Suprapubic skin (tissue), 4 donors: ENCODE measurements at regions not wholly inside any gene's neighbourhood (a gene's known extent, or its start where the extent isn't known, plus 50 kb on each side); places are given as distances from the start of the nearest gene placed in this dataset.
"Not testable (repeated sequence)": the region's sequence is repeated elsewhere in the genome, so short reads cannot be mapped to it uniquely, and the experiment has no call there.

Experiments
- DNase-seq, 2 donors: peaks; one replicate each; pipeline ENCODE4 v3.0.0-alpha.2; 2019; ENCODE audit warnings: low spot score in 2 of 2
- H3K27ac ChIP-seq: fragments of 200-600 bp; sonication (generic); one replicate; pipeline ENCODE4 v1.5.1; 2019
- H3K27me3 ChIP-seq: fragments of 200-600 bp; sonication (generic); one replicate; pipeline ENCODE4 v1.5.1; 2019
- H3K36me3 ChIP-seq: fragments of 200-600 bp; sonication (generic); one replicate; pipeline ENCODE4 v1.5.1; 2019
- H3K4me1 ChIP-seq: fragments of 200-600 bp; sonication (generic); one replicate; pipeline ENCODE4 v1.5.1; 2019
- H3K4me3 ChIP-seq: fragments of 200-600 bp; sonication (generic); one replicate; pipeline ENCODE4 v1.5.1; 2019; ENCODE audit warnings: mild to moderate bottlenecking
- H3K9me3 ChIP-seq: fragments of 200-600 bp; sonication (generic); one replicate; pipeline ENCODE4 v1.5.1; 2019
- EP300 ChIP-seq: sonication (generic); formaldehyde crosslinking; IDR thresholded peaks from one replicate; pipeline ENCODE4 v1.6.1; 2017; ENCODE audit warnings: antibody characterized with exemption
- POLR2A ChIP-seq, 2 donors: fragments of 450-650 bp; IDR thresholded peaks; one replicate each; pipeline ENCODE4 v1.6.1; 2017; ENCODE audit warnings: antibody characterized with exemption in 2 of 2, mild to moderate bottlenecking in 2 of 2, moderate library complexity in 2 of 2
- POLR2AphosphoS5 ChIP-seq, 3 donors: sonication (generic); formaldehyde crosslinking; IDR thresholded peaks; one replicate each; pipeline ENCODE4 v1.6.1; 2017; ENCODE audit warnings: antibody characterized with exemption in 3 of 3
- WGBS: methylation state at CpG from one replicate; pipeline ENCODE4 v1.1.5; 2018; 5-methylcytosine and 5-hydroxymethylcytosine counted together
- TF ChIP-seq, protein P1 (sequence below), 2 donors: fragments of 200-600 bp in 1 of 2; fragments of 450-650 bp in 1 of 2; sonication (generic) in 1 of 2; IDR thresholded peaks; one replicate each; pipeline ENCODE4 v1.5.1; 2016 to 2019; ENCODE audit warnings: antibody characterized with exemption in 2 of 2, mild to moderate bottlenecking in 1 of 2, moderate library complexity in 1 of 2

DNA sequence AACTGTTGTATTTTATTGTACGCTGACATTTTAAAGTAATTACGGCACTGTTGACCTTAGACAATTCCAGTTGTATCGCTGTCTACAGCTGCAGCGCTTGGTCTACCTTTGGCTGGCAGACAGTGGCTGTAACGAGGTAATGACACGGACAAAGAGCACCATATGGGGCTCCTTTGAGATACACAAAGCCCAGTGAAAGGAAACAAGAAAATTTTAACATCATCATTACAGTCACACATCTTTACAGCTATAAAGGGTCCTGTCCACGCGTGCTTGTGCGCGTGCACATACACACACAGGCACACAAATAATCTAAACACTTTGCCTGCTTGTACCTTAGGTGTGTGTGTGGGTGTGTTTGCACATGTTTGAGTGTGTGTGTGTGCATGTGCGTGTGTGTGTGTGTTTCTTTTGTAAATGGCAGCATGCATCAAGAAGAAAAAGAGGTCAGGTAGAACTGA lies 946.0 kb downstream of the NR2F1-AS1 start:
- H3K27ac ChIP-seq = no peak overlapping the region
- no peaks in the 10 kb centered on the region for H3K9me3 ChIP-seq
- H3K4me1 ChIP-seq = no peaks in the 10 kb centered on the region
- H3K27me3 ChIP-seq = no peaks in the 10 kb centered on the region
- H3K36me3 ChIP-seq = no peaks in the 10 kb centered on the region
- WGBS = 86% methylated on average over 11 of the region's 11 CpGs
- DNase-seq = no peak
- H3K4me3 ChIP-seq = no peak overlapping the region
- TF ChIP-seq EP300 (no peak), POLR2AphosphoS5 (IDR thresholded peaks at IDR 0.05) (no peak), POLR2A (IDR thresholded peaks at IDR 0.05) (no peak)
- TF ChIP-seq, protein P1, sequence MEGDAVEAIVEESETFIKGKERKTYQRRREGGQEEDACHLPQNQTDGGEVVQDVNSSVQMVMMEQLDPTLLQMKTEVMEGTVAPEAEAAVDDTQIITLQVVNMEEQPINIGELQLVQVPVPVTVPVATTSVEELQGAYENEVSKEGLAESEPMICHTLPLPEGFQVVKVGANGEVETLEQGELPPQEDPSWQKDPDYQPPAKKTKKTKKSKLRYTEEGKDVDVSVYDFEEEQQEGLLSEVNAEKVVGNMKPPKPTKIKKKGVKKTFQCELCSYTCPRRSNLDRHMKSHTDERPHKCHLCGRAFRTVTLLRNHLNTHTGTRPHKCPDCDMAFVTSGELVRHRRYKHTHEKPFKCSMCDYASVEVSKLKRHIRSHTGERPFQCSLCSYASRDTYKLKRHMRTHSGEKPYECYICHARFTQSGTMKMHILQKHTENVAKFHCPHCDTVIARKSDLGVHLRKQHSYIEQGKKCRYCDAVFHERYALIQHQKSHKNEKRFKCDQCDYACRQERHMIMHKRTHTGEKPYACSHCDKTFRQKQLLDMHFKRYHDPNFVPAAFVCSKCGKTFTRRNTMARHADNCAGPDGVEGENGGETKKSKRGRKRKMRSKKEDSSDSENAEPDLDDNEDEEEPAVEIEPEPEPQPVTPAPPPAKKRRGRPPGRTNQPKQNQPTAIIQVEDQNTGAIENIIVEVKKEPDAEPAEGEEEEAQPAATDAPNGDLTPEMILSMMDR (IDR thresholded peaks at IDR 0.05) = no peak

DNA sequence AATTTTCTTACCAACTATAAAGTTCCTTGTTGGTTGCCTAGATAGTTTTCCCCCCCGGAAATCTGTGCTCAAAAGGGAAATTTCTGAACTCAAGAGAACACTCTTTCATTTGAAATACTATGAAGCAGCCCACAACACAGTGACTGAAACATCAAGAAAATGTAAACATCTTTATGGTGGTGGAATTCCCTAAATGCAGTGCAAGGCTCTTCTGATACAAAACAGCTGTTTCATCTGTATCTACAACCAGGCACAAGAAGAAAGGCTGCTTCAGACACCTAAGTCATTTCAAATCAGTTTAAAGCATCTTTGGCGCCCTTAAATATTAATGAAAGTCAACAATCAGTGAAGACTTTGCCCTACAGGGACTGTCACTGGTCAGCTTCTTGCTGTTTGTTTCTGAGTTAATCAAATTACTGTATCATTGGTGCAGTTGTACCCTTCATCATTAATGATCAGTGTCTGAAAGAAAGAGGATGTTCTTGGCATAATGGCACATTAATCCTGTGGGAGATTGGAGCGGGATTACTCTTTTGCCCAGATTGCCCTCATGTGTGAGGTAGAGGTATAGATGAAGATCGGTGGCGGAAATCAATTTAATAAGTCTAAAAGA lies 947.0 kb downstream of the NR2F1-AS1 start:
- no peaks in the 10 kb centered on the region for H3K4me1 ChIP-seq
- TF ChIP-seq POLR2A (IDR thresholded peaks at IDR 0.05) = no peak
- TF ChIP-seq, protein P1 (IDR thresholded peaks at IDR 0.05) = no peak
- peaks cover 5% of the 10 kb centered on the region for H3K9me3 ChIP-seq
- no peaks in the 10 kb centered on the region for H3K27me3 ChIP-seq
- no peaks in the 10 kb centered on the region for H3K36me3 ChIP-seq
- DNase-seq = no peak
- no peak overlapping the region for H3K27ac ChIP-seq
- WGBS = 88% methylated on average over 5 of the region's 5 CpGs
- H3K4me3 ChIP-seq = no peak overlapping the region

DNA sequence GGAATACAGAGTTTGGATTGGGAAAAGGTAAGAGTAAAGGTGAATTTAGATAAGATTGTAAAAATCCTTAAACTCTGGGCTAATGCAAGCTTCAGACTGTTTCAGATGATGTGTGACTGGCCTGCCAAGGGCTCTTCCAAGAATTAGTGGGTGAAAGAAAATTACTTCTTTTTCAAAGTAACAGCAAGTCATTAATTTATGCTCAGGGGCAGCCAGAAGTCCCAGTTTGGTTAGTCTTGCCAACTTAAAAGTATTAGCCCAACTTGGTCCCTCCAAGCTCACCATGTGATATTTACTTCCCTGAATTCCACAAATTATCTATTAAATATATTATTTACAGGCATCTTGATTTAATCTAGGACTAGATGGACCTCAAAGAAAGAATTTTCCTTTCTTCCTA lies 947.8 kb downstream of the NR2F1-AS1 start:
- H3K9me3 ChIP-seq = peaks cover 5% of the 10 kb centered on the region
- no peaks in the 10 kb centered on the region for H3K27me3 ChIP-seq
- no peak for DNase-seq
- H3K27ac ChIP-seq = no peak overlapping the region
- H3K36me3 ChIP-seq = no peaks in the 10 kb centered on the region
- no peaks in the 10 kb centered on the region for H3K4me1 ChIP-seq
- no peak overlapping the region for H3K4me3 ChIP-seq
- TF ChIP-seq POLR2A (IDR thresholded peaks at IDR 0.05) (no peak), EP300 (no peak), POLR2AphosphoS5 (IDR thresholded peaks at IDR 0.05) (no peak)
- TF ChIP-seq, protein P1 (IDR thresholded peaks at IDR 0.05) = no peak

DNA sequence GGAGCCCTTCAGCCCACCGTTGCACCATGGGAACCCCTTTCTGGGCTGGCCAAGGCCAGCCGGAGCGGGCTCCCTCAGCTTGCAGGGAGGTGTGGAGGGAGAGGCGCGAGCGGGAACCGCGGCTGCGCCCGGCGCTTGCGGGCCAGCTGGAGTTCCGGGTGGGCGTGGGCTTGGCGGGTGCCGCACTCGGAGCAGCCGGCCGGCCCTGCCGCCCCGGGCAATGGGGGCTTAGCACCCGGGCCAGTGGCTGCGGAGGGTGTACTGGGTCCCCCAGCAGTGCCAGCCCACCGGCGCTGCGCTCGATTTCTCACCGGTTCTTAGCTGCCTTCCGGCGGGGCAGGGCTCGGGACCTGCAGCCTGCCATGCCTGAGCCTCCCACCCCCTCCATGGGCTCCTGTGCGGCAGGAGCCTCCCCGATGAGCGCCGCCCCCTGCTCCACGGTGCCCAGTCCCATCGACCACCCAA lies 949.8 kb downstream of the NR2F1-AS1 start:
- not testable (repeated sequence) for H3K36me3 ChIP-seq, H3K9me3 ChIP-seq, H3K4me1 ChIP-seq, H3K4me3 ChIP-seq, H3K27ac ChIP-seq, DNase-seq, H3K27me3 ChIP-seq
- WGBS = 90% methylated on average over 3 of the region's 37 CpGs

DNA sequence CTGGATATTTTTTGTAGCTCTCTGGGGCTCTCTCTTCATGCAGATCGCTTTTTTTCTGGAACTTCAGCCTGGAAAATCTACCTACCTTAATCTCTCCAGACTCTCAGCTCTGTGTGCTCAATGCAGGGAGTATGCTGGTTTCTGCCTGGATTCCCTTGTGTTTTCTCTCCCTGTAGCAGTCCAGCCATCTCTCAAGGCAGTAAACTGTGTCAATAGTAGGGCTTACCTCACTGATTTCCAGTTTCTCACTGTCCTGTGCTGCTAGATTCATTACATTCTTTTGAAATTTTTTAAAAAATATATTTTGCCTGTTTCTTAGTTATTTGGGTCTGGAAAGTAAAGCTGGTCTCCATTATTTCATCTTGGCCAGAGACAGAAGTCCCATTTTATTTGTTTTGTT lies 951.4 kb downstream of the NR2F1-AS1 start:
- Histone ChIP-seq H3K36me3 (no peaks in the 10 kb centered on the region), H3K27ac (no peak overlapping the region), H3K27me3 (no peaks in the 10 kb centered on the region), H3K9me3 (peaks cover 5% of the 10 kb centered on the region), H3K4me3 (no peak overlapping the region), H3K4me1 (no peaks in the 10 kb centered on the region)
- DNase-seq = no peak
- TF ChIP-seq, protein P1 (IDR thresholded peaks at IDR 0.05) = no peak
- TF ChIP-seq EP300 (no peak), POLR2AphosphoS5 (IDR thresholded peaks at IDR 0.05) (no peak), POLR2A (IDR thresholded peaks at IDR 0.05) (no peak)
- 94% methylated on average over 1 of the region's 1 CpG for WGBS

DNA sequence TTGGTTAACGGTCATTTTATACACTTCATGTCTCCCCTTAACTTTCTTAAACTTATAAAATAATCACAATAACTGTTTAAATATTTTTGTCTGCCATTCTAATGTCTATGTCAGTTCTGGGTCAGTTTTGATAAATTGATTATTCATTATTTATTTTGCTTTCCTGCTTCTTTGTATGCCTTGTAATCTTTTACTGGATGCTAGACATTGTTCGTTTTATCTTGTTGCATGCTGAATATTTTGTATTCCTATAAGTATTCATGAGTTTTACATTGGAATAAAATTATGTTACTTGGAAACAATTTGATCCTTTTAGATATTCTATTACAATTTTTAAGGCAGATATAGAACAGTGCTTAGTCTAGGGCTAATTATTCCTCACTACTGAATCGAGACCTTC lies 952.0 kb downstream of the NR2F1-AS1 start:
- H3K27me3 ChIP-seq = no peaks in the 10 kb centered on the region
- no peaks in the 10 kb centered on the region for H3K4me1 ChIP-seq
- H3K4me3 ChIP-seq = no peak overlapping the region
- no peak overlapping the region for H3K27ac ChIP-seq
- H3K9me3 ChIP-seq = peaks cover 5% of the 10 kb centered on the region
- TF ChIP-seq POLR2A (IDR thresholded peaks at IDR 0.05) (no peak), EP300 (no peak), POLR2AphosphoS5 (IDR thresholded peaks at IDR 0.05) (no peak)
- TF ChIP-seq, protein P1 (IDR thresholded peaks at IDR 0.05) = no peak
- no peak for DNase-seq
- WGBS = 96% methylated on average over 3 of the region's 3 CpGs
- no peaks in the 10 kb centered on the region for H3K36me3 ChIP-seq
